SH-SY5Y (cell line): ENCODE measurements at regions not wholly inside any gene's neighbourhood (a gene's known extent, or its start where the extent isn't known, plus 50 kb on each side); places are given as distances from the start of the nearest gene placed in this dataset.

ENCODE experiments used
- GATA2 ChIP-seq: IDR thresholded peaks from 2 replicates; pipeline ENCODE4 v1.6.1; 2011; ENCODE audit warnings: mild to moderate bottlenecking, low read depth, low read length
- GATA3 ChIP-seq: IDR thresholded peaks from 2 replicates; pipeline ENCODE4 v1.6.1; 2011; ENCODE audit warnings: low read depth, mild to moderate bottlenecking, low read length, moderate library complexity

GRCh38 chr6:87982134-87982533 is 65.5 kb upstream of the SPACA1 start:
- TF ChIP-seq GATA2 (no peak), GATA3 (no peak)
